ENCODE measurements at regions not wholly inside any gene's neighbourhood (a gene's known extent, or its start where the extent isn't known, plus 50 kb on each side); places are given as distances from the start of the nearest gene placed in this dataset.

- H3K27me3 ChIP-seq (ENCODE audit: control insufficient read depth, insufficient read depth, low read length), result no peaks in the 10 kb centered on the region
- H3K27ac ChIP-seq (ENCODE audit: low read depth, low read length), result no peak overlapping the region
- H3K9ac ChIP-seq (ENCODE audit: low read depth, low read length), result no peak overlapping the region
These were observed 579.3 kb downstream of the TLR4 start for GRCh38 chr9:118283488-118283887.

GRCh38 chr9:118290116-118290515 is 585.9 kb downstream of the TLR4 start:
- Histone ChIP-seq H3K27me3 (ENCODE audit: control insufficient read depth, insufficient read depth, low read length) (no peaks in the 10 kb centered on the region), H3K9ac (ENCODE audit: low read depth, low read length) (no peak overlapping the region), H3K4me3 (ENCODE audit: low read depth, low read length) (no peak overlapping the region), H3K36me3 (ENCODE audit: control insufficient read depth, insufficient read depth, low read length) (no peaks in the 10 kb centered on the region), H3K4me1 (ENCODE audit: control insufficient read depth, insufficient read depth, low read length) (no peaks in the 10 kb centered on the region), H3K27ac (ENCODE audit: low read depth, low read length) (no peak overlapping the region), H3K9me3 (ENCODE audit: control insufficient read depth, insufficient read depth, low read length) (no peaks in the 10 kb centered on the region)

More at GRCh38 chr9:118283488-118283887, 579.3 kb downstream of the TLR4 start:
- Histone ChIP-seq H3K4me1 (ENCODE audit: control insufficient read depth, insufficient read depth, low read length) (no peaks in the 10 kb centered on the region), H3K36me3 (ENCODE audit: control insufficient read depth, insufficient read depth, low read length) (no peaks in the 10 kb centered on the region), H3K9me3 (ENCODE audit: control insufficient read depth, insufficient read depth, low read length) (no peaks in the 10 kb centered on the region), H3K4me3 (ENCODE audit: low read depth, low read length) (no peak overlapping the region)

- Histone ChIP-seq H3K36me3 (ENCODE audit: control insufficient read depth, insufficient read depth, low read length) (no peaks in the 10 kb centered on the region), H3K27me3 (ENCODE audit: control insufficient read depth, insufficient read depth, low read length) (no peaks in the 10 kb centered on the region), H3K9me3 (ENCODE audit: control insufficient read depth, insufficient read depth, low read length) (no peaks in the 10 kb centered on the region), H3K9ac (ENCODE audit: low read depth, low read length) (no peak overlapping the region), H3K4me3 (ENCODE audit: low read depth, low read length) (no peak overlapping the region), H3K27ac (ENCODE audit: low read depth, low read length) (no peak overlapping the region), H3K4me1 (ENCODE audit: control insufficient read depth, insufficient read depth, low read length) (no peaks in the 10 kb centered on the region)
These were observed 591.2 kb downstream of the TLR4 start for GRCh38 chr9:118295413-118295812.

- no peak overlapping the region for H3K9ac ChIP-seq (ENCODE audit: low read depth, low read length)
- H3K4me1 ChIP-seq (ENCODE audit: control insufficient read depth, insufficient read depth, low read length), result no peaks in the 10 kb centered on the region
- no peak overlapping the region for H3K27ac ChIP-seq (ENCODE audit: low read depth, low read length)
- no peaks in the 10 kb centered on the region for H3K36me3 ChIP-seq (ENCODE audit: control insufficient read depth, insufficient read depth, low read length)
- no peaks in the 10 kb centered on the region for H3K27me3 ChIP-seq (ENCODE audit: control insufficient read depth, insufficient read depth, low read length)
- no peaks in the 10 kb centered on the region for H3K9me3 ChIP-seq (ENCODE audit: control insufficient read depth, insufficient read depth, low read length)
- H3K4me3 ChIP-seq (ENCODE audit: low read depth, low read length), result no peak overlapping the region
These were observed 598.5 kb downstream of the TLR4 start for GRCh38 chr9:118302721-118303120.

GRCh38 chr9:118303216-118303615 is 599.0 kb downstream of the TLR4 start:
- no peaks in the 10 kb centered on the region for H3K4me1 ChIP-seq (ENCODE audit: control insufficient read depth, insufficient read depth, low read length)
- H3K36me3 ChIP-seq (ENCODE audit: control insufficient read depth, insufficient read depth, low read length), result no peaks in the 10 kb centered on the region
- H3K27me3 ChIP-seq (ENCODE audit: control insufficient read depth, insufficient read depth, low read length), result no peaks in the 10 kb centered on the region
- no peaks in the 10 kb centered on the region for H3K9me3 ChIP-seq (ENCODE audit: control insufficient read depth, insufficient read depth, low read length)
- H3K27ac ChIP-seq (ENCODE audit: low read depth, low read length), result no peak overlapping the region
- H3K4me3 ChIP-seq (ENCODE audit: low read depth, low read length), result no peak overlapping the region
- no peak overlapping the region for H3K9ac ChIP-seq (ENCODE audit: low read depth, low read length)

- no peaks in the 10 kb centered on the region for H3K9me3 ChIP-seq (ENCODE audit: control insufficient read depth, insufficient read depth, low read length)
These were observed 601.1 kb downstream of the TLR4 start for GRCh38 chr9:118305331-118305730.

GRCh38 chr9:118306801-118307200 is 602.6 kb downstream of the TLR4 start:
- Histone ChIP-seq H3K36me3 (ENCODE audit: control insufficient read depth, insufficient read depth, low read length) (no peaks in the 10 kb centered on the region), H3K4me3 (ENCODE audit: low read depth, low read length) (no peak overlapping the region), H3K27ac (ENCODE audit: low read depth, low read length) (no peak overlapping the region), H3K4me1 (ENCODE audit: control insufficient read depth, insufficient read depth, low read length) (no peaks in the 10 kb centered on the region), H3K9me3 (ENCODE audit: control insufficient read depth, insufficient read depth, low read length) (no peaks in the 10 kb centered on the region), H3K27me3 (ENCODE audit: control insufficient read depth, insufficient read depth, low read length) (no peaks in the 10 kb centered on the region), H3K9ac (ENCODE audit: low read depth, low read length) (no peak overlapping the region)

More at GRCh38 chr9:118305331-118305730, 601.1 kb downstream of the TLR4 start:
- no peak overlapping the region for H3K9ac ChIP-seq (ENCODE audit: low read depth, low read length)
- H3K4me1 ChIP-seq (ENCODE audit: control insufficient read depth, insufficient read depth, low read length), result no peaks in the 10 kb centered on the region
- no peak overlapping the region for H3K4me3 ChIP-seq (ENCODE audit: low read depth, low read length)
- no peaks in the 10 kb centered on the region for H3K27me3 ChIP-seq (ENCODE audit: control insufficient read depth, insufficient read depth, low read length)
- H3K36me3 ChIP-seq (ENCODE audit: control insufficient read depth, insufficient read depth, low read length), result no peaks in the 10 kb centered on the region
- H3K27ac ChIP-seq (ENCODE audit: low read depth, low read length), result no peak overlapping the region

- Histone ChIP-seq H3K4me3 (ENCODE audit: low read depth, low read length) (no peak overlapping the region), H3K4me1 (ENCODE audit: control insufficient read depth, insufficient read depth, low read length) (no peaks in the 10 kb centered on the region), H3K9ac (ENCODE audit: low read depth, low read length) (no peak overlapping the region), H3K27me3 (ENCODE audit: control insufficient read depth, insufficient read depth, low read length) (no peaks in the 10 kb centered on the region), H3K9me3 (ENCODE audit: control insufficient read depth, insufficient read depth, low read length) (no peaks in the 10 kb centered on the region), H3K36me3 (ENCODE audit: control insufficient read depth, insufficient read depth, low read length) (no peaks in the 10 kb centered on the region), H3K27ac (ENCODE audit: low read depth, low read length) (no peak overlapping the region)
These were observed 609.8 kb downstream of the TLR4 start for GRCh38 chr9:118313965-118314364.

- H3K9ac ChIP-seq (ENCODE audit: low read depth, low read length), result no peak overlapping the region
- no peak overlapping the region for H3K4me3 ChIP-seq (ENCODE audit: low read depth, low read length)
- H3K27ac ChIP-seq (ENCODE audit: low read depth, low read length), result no peak overlapping the region
- no peaks in the 10 kb centered on the region for H3K36me3 ChIP-seq (ENCODE audit: control insufficient read depth, insufficient read depth, low read length)
- H3K9me3 ChIP-seq (ENCODE audit: control insufficient read depth, insufficient read depth, low read length), result no peaks in the 10 kb centered on the region
- H3K4me1 ChIP-seq (ENCODE audit: control insufficient read depth, insufficient read depth, low read length), result no peaks in the 10 kb centered on the region
- H3K27me3 ChIP-seq (ENCODE audit: control insufficient read depth, insufficient read depth, low read length), result no peaks in the 10 kb centered on the region
These were observed 612.7 kb downstream of the TLR4 start for GRCh38 chr9:118316831-118317343.

- H3K4me3 ChIP-seq (ENCODE audit: low read depth, low read length), result no peak overlapping the region
- H3K27ac ChIP-seq (ENCODE audit: low read depth, low read length), result no peak overlapping the region
- no peaks in the 10 kb centered on the region for H3K4me1 ChIP-seq (ENCODE audit: control insufficient read depth, insufficient read depth, low read length)
- no peak overlapping the region for H3K9ac ChIP-seq (ENCODE audit: low read depth, low read length)
- no peaks in the 10 kb centered on the region for H3K9me3 ChIP-seq (ENCODE audit: control insufficient read depth, insufficient read depth, low read length)
- H3K27me3 ChIP-seq (ENCODE audit: control insufficient read depth, insufficient read depth, low read length), result no peaks in the 10 kb centered on the region
- H3K36me3 ChIP-seq (ENCODE audit: control insufficient read depth, insufficient read depth, low read length), result no peaks in the 10 kb centered on the region
These were observed 614.7 kb downstream of the TLR4 start for GRCh38 chr9:118318770-118319431.

GRCh38 chr9:118321788-118322187 is 617.6 kb downstream of the TLR4 start:
- Histone ChIP-seq H3K9ac (ENCODE audit: low read depth, low read length) (no peak overlapping the region), H3K27me3 (ENCODE audit: control insufficient read depth, insufficient read depth, low read length) (no peaks in the 10 kb centered on the region), H3K27ac (ENCODE audit: low read depth, low read length) (no peak overlapping the region), H3K9me3 (ENCODE audit: control insufficient read depth, insufficient read depth, low read length) (no peaks in the 10 kb centered on the region), H3K4me1 (ENCODE audit: control insufficient read depth, insufficient read depth, low read length) (no peaks in the 10 kb centered on the region), H3K4me3 (ENCODE audit: low read depth, low read length) (no peak overlapping the region), H3K36me3 (ENCODE audit: control insufficient read depth, insufficient read depth, low read length) (no peaks in the 10 kb centered on the region)
